ENCODE measurements at regions not wholly inside any gene's neighbourhood (a gene's known extent, or its start where the extent isn't known, plus 50 kb on each side); places are given as distances from the start of the nearest gene placed in this dataset.
"Not testable (repeated sequence)": the region's sequence is repeated elsewhere in the genome, so short reads cannot be mapped to it uniquely, and the experiment has no call there.

GRCh38 chr17:27099266-27099665, 194.6 kb upstream of the WSB1 start:
- DNase-seq, result not testable (repeated sequence)

GRCh38 chr17:27104605-27105221, 189.2 kb upstream of the WSB1 start:
- not testable (repeated sequence) for DNase-seq

DNA sequence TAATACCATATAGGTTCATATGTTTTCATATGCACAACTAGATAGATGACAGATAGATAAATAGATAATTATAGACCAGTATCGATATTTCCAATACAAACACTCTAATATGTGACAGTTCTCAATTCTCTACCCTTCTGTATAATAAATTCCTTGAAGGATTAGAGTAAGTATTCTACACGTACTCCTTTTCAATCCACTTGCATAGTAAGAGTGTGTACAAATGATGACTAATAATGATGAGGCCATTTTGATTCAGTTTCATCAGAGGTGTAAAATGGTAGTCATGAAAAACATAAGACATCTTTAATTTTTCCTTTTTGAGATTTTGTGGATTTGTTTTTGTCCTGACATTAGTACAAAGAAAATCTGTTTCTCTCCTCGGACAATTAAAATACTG, 188.3 kb upstream of the WSB1 start:
- no peak for DNase-seq

GRCh38 chr17:27106347-27106981, 187.4 kb upstream of the WSB1 start:
- DNase-seq, result no peak

DNA sequence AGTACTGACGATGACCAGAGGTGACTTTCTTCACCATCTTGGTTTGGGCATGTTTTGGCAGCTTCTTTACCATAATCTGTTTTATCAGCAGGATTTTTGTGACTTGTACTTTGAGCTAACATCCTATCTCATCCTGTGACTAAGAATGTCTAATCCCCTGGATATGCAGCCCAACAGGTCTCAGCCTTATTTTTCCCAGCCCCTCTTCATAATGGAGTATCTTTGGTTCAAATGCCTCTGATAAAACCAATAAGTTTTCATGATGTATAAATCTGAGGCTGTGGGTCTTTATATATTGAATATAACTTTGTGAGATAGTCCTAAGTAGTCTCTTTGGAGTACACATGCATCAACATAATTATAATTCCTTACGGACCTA, 186.9 kb upstream of the WSB1 start:
- no peak for DNase-seq

- DNase-seq, result not testable (repeated sequence)
These were observed 186.3 kb upstream of the WSB1 start for GRCh38 chr17:27107386-27108328.

GRCh38 chr17:27109346-27109745, 184.6 kb upstream of the WSB1 start:
- no peak for DNase-seq

- DNase-seq, result no peak
These were observed 140.9 kb upstream of the WSB1 start for GRCh38 chr17:27153005-27153404.

- no peak for DNase-seq
These were observed 138.0 kb upstream of the WSB1 start for GRCh38 chr17:27155866-27156265.

DNA sequence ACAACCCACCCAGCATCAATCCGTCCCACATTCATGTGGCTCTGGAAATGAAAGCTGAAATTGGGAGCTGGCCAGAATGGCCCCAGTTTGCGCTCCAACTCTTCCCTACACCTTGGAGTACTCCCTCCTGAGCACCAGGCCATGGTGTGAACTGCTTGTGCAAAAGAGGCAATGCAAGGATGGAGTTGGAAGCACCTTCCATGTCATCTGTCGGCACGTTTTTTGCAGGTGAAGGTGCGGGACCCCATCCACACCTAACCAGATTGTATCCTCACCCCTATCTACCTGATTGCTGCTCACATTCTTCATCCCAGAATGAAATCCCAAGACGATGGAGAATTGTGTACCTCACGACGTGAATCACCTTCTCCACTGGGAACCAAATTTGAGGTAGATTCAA, 136.6 kb upstream of the WSB1 start:
- DNase-seq, result no peak

GRCh38 chr17:27157898-27158297, 136.0 kb upstream of the WSB1 start:
- DNase-seq, result no peak

- no peak for DNase-seq
These were observed 135.5 kb upstream of the WSB1 start for GRCh38 chr17:27158382-27158781.

DNA sequence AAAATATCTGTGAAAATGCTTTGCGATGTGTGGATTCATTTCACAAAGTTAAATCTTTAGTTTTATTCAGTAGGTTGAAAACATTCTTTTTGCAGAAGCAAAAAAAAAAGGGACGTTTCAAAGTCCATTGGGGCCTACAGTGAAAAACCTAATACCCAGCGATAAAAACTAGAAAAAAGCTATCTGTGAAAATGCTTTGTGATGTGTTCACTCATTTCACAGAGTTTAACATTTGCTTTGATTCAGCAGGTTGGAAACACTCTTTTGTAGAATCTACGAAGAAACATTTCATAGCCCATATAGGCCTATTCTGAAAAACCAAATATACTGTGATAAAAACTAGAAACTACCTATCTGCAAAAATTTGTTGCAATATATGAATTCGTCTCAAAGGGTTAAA, 113.6 kb upstream of the WSB1 start:
- no peak for DNase-seq

DNA sequence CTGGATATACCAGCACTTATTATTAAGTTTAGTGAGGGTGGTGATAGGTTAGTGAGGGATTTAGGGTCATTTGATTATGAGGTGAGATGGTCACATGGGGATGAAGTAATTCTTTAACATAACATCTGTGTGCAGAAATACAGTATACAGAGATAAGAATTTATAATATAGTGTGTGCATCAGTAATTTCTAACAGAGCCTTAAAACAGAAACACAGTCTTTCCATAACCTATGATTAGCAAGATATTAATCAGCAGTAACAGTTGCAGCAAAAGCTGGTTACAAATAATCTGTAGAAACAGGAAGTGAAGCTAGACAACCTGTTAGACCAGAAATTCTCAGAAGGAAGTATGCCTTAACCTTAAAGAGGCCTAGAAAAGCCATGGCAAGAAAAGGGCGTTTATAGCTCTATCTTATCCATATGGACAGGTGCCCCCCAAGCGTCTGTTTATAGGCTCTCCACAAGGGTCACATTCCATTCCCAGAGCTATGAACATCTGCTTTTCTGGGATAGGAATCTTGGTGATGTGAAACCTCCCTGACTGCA, 112.5 kb upstream of the WSB1 start:
- DNase-seq, result not testable (repeated sequence)

- no peak for DNase-seq
These were observed 112.0 kb upstream of the WSB1 start for GRCh38 chr17:27181935-27182334.

GRCh38 chr17:27197505-27197904, 96.4 kb upstream of the WSB1 start:
- peak; percentile 12 for DNase-seq

DNA sequence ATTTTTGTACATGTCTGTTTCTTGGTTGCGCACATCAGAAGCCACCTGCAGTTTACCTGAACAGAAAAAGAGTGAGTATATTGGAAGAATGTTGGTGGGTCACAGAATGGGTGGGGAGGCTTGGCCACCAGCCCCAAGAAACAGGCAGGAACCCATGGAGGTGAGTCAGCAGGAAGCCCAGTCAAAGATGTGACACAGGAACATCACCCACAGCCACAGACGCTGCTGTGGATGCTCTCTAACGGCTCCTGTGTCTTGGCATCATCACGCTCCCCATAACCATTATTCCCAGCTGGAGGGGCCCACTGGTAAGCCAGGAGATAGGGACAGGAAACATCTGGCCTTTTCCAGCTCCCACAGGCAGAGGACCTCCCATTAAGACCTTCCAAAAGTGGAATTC, 94.0 kb upstream of the WSB1 start:
- DNase-seq, result no peak

GRCh38 chr17:27200476-27200875, 93.4 kb upstream of the WSB1 start:
- DNase-seq, result no peak

DNA sequence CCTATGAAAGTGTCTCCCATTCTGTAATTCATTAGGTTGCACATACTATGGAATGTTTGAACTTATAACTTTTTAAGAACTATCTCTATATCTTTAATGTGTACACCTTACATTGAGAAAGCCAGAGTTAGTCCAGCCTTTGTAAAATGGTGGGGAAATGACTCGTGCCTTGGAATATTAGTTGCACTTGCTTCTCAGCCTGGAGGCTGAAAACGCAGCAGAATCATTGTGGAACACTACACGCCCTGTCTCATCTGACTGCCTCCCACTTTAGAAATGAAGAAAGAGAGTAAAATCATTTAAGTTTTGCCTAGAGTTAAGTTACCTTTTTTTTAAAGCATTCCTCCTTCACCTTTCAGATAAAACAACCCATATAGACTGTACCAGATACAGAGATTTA, 90.7 kb upstream of the WSB1 start:
- DNase-seq, result no peak

- DNase-seq, result no peak
These were observed 87.5 kb upstream of the WSB1 start for GRCh38 chr17:27206447-27206846.

GRCh38 chr17:27207073-27207513, 86.8 kb upstream of the WSB1 start:
- DNase-seq, result no peak

DNA sequence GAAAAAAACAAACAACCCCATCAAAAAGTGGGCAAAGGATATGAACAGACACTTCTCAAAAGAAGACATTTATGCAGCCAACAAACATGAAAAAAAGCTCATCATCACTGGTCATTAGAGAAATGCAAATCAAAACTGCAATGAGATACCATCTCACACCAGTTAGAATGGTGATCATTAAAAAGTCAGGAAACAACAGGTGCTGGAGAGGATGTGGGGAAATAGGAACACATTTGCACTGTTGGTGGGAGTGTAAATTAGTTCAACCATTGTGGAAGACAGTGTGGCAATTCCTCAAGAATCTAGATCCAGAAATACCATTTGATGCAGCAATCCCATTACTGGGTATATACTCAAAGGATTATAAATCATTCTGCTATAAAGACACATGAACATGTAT, 85.5 kb upstream of the WSB1 start:
- DNase-seq, result not testable (repeated sequence)

DNA sequence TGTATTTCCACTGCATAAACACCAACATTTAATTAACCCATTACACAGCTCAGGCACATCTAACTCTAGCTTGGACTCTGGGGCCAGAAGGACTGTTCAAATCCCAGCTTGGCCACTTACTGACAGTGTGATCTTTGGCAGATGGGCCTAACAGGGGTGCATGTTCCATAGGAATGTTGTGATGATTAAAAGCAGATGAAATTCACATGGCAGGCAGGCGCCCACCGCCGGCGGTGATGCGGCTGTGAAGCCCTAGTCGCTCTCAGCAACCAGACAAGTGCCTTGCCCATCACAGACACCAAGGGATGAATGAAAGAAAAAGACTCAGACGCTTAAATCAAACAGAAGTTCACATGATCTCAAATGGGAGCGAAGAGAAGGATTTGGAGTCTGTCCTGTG, 84.6 kb upstream of the WSB1 start:
- no peak for DNase-seq

DNA sequence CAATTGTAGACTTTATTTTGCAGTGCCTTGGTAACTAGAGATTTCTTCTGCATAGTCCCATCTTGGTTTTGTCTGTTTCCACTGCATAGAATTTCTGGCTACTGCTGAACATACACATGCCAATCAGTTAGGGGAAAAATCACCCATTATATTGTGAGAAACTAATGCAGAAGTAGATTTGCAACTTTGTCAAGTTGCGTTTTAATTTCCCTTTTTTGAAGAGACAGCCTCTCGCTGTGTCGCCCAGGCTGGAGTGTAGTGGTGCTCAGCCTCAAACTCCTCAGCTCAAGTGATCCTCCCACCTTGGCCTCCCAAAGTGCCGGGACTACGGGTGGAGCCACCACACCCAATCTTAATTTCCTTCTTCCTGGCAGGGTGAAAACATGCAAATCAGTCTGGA, 83.1 kb upstream of the WSB1 start:
- DNase-seq, result not testable (repeated sequence)

Measured in activated naive CD4-positive, alpha-beta T cell treated with Interleukin-2 at 50 U/mL for 16 hours (primary cell).